Neutrophil (primary cell): ENCODE measurements at regions not wholly inside any gene's neighbourhood (a gene's known extent, or its start where the extent isn't known, plus 50 kb on each side); places are given as distances from the start of the nearest gene placed in this dataset.

ENCODE experiments used
- H3K27ac ChIP-seq: fragments of 200-600 bp; sonication (generic); 2 replicates; pipeline ENCODE4 v1.5.1; 2016; ENCODE audit warnings: mild to moderate bottlenecking, moderate library complexity
- H3K27me3 ChIP-seq: fragments of 200-600 bp; sonication (generic); 2 replicates; pipeline ENCODE4 v1.6.0; 2016; ENCODE audit warnings: mild to moderate bottlenecking
- H3K36me3 ChIP-seq: fragments of 200-600 bp; sonication (generic); 2 replicates; pipeline ENCODE4 v1.5.1; 2017
- H3K4me1 ChIP-seq, 2 experiments: fragments of 200-600 bp in 1 of 2; sonication (generic) in 1 of 2; 1 replicate in 1 of 2; 2 replicates in 1 of 2; pipeline versions ENCODE4 v1.5.1 to v1.6.1; 2013 to 2016; ENCODE audit warnings: low read depth in 1 of 2, low read length in 1 of 2, mild to moderate bottlenecking in 1 of 2, moderate library complexity in 1 of 2; ENCODE audit not compliant: control insufficient read depth in 1 of 2, insufficient read depth in 1 of 2
- H3K4me3 ChIP-seq, 2 experiments: fragments of 200-600 bp in 1 of 2; sonication (generic) in 1 of 2; 1 replicate in 1 of 2; 2 replicates in 1 of 2; pipeline ENCODE4 v1.5.1; 2013 to 2016; ENCODE audit warnings: low read depth in 1 of 2, low read length in 1 of 2, mild to moderate bottlenecking in 1 of 2, moderate library complexity in 1 of 2
- H3K9me3 ChIP-seq: fragments of 200-600 bp; sonication (generic); 2 replicates; pipeline ENCODE4 v1.5.1; 2016
- CTCF ChIP-seq: fragments of 200-600 bp; sonication (generic); IDR thresholded peaks from 2 replicates; pipeline ENCODE4 v1.5.1; 2016; ENCODE audit warnings: antibody characterized with exemption

GRCh38 chr16:55964923-55965475, 89.8 kb upstream of the CES5A start:
- H3K4me1 ChIP-seq, result no peaks in the 10 kb centered on the region
- no peaks in the 10 kb centered on the region for H3K36me3 ChIP-seq
- H3K27ac ChIP-seq, result no peak overlapping the region
- H3K4me3 ChIP-seq, result no peak overlapping the region
- H3K9me3 ChIP-seq, result no peaks in the 10 kb centered on the region
- no peak for TF ChIP-seq CTCF
- H3K27me3 ChIP-seq, result no peaks in the 10 kb centered on the region

GRCh38 chr16:55955845-55956244, 80.7 kb upstream of the CES5A start:
- peaks cover 18% of the 10 kb centered on the region for H3K27me3 ChIP-seq
- H3K4me1 ChIP-seq, result no peaks in the 10 kb centered on the region
- no peak for TF ChIP-seq CTCF
- H3K9me3 ChIP-seq, result no peaks in the 10 kb centered on the region
- H3K27ac ChIP-seq, result no peak overlapping the region
- H3K4me3 ChIP-seq, result no peak overlapping the region
- H3K36me3 ChIP-seq, result no peaks in the 10 kb centered on the region

- Histone ChIP-seq H3K27me3 (peaks cover 18% of the 10 kb centered on the region), H3K4me3 (no peak overlapping the region), H3K36me3 (no peaks in the 10 kb centered on the region), H3K9me3 (no peaks in the 10 kb centered on the region), H3K27ac (no peak overlapping the region), H3K4me1 (no peaks in the 10 kb centered on the region)
- TF ChIP-seq CTCF, result no peak
Observed at GRCh38 chr16:55955424-55955823, 80.3 kb upstream of the CES5A start.

DNA sequence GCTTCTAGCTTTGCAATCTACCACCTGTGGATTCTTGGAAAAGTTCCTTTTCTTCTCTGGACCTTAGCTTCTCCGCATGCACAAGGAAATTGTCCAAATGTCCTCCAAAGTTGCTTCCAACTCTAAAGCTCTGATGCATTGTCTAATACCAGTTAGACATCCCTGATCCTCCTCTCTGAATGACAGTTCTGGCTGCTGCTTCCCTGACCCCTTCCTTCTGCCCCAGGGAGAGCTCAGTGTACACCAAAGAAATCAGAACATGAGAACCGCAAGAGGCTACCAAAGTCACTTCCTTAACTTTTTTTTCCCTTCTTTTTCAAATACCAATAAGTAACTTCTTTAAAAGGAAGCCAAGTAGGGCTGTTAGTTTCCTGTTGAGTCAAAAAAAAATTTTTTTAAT, 79.7 kb upstream of the CES5A start:
- H3K27ac ChIP-seq, result no peak overlapping the region
- no peak for TF ChIP-seq CTCF
- no peaks in the 10 kb centered on the region for H3K36me3 ChIP-seq
- H3K4me3 ChIP-seq, result no peak overlapping the region
- no peaks in the 10 kb centered on the region for H3K9me3 ChIP-seq
- peaks cover 18% of the 10 kb centered on the region for H3K27me3 ChIP-seq
- no peaks in the 10 kb centered on the region for H3K4me1 ChIP-seq

GRCh38 chr16:55949518-55949917, 74.3 kb upstream of the CES5A start:
- H3K4me3 ChIP-seq, result no peak overlapping the region
- H3K27me3 ChIP-seq, result peaks cover 29% of the 10 kb centered on the region
- no peak overlapping the region for H3K27ac ChIP-seq
- no peaks in the 10 kb centered on the region for H3K4me1 ChIP-seq
- H3K9me3 ChIP-seq, result no peaks in the 10 kb centered on the region
- TF ChIP-seq CTCF, result no peak
- no peaks in the 10 kb centered on the region for H3K36me3 ChIP-seq

- no peaks in the 10 kb centered on the region for H3K36me3 ChIP-seq
Observed at GRCh38 chr16:55948230-55948629, 73.1 kb upstream of the CES5A start.

More at GRCh38 chr16:55948230-55948629, 73.1 kb upstream of the CES5A start:
- TF ChIP-seq CTCF, result no peak
- no peak overlapping the region for H3K4me3 ChIP-seq
- no peaks in the 10 kb centered on the region for H3K4me1 ChIP-seq
- peaks cover 25% of the 10 kb centered on the region for H3K27me3 ChIP-seq
- H3K9me3 ChIP-seq, result no peaks in the 10 kb centered on the region
- no peak overlapping the region for H3K27ac ChIP-seq
